Activated CD4-positive, alpha-beta T cell treated with anti-CD3 and anti-CD28 coated beads for 36 hours (primary cell): ENCODE measurements at regions not wholly inside any gene's neighbourhood (a gene's known extent, or its start where the extent isn't known, plus 50 kb on each side); places are given as distances from the start of the nearest gene placed in this dataset.

Source experiments
- ATAC-seq: fragments of 200-7000 bp; cut with Tn5 transposase; one replicate; pipeline ENCODE4 v1.10.0; 2021; ENCODE audit warnings: mild to moderate bottlenecking, moderate library complexity
- CTCF ChIA-PET: fragments of 350-600 bp; sonication (Branson Sonifier 250); formaldehyde crosslinking; loops from one replicate; lab custom pipeline; 2021; ENCODE audit warnings: antibody characterized with exemption; lab: Charles Lee
- POLR2A ChIA-PET: fragments of 350-600 bp; sonication (Branson Sonifier 250); formaldehyde crosslinking; loops from one replicate; lab custom pipeline; 2021; ENCODE audit warnings: antibody characterized with exemption, inconsistent platforms; lab: Charles Lee
- DNase-seq: peaks from one replicate; pipeline ENCODE4 v3.0.0-alpha.2; 2020
- H3K27ac Mint-ChIP-seq: one replicate; pipeline ENCODE4 v1.8.0; 2021; ENCODE audit warnings: mixed read lengths
- H3K27me3 Mint-ChIP-seq: one replicate; pipeline ENCODE4 v1.8.0; 2021; ENCODE audit warnings: mixed read lengths
- H3K36me3 Mint-ChIP-seq: one replicate; pipeline ENCODE4 v1.8.0; 2021; ENCODE audit warnings: low read depth, mixed read lengths
- H3K4me1 Mint-ChIP-seq: one replicate; pipeline ENCODE4 v1.8.0; 2021; ENCODE audit warnings: mixed read lengths
- H3K4me3 Mint-ChIP-seq: one replicate; pipeline ENCODE4 v1.8.0; 2021; ENCODE audit warnings: mild to moderate bottlenecking, moderate library complexity, mixed read lengths
- H3K9me3 Mint-ChIP-seq: one replicate; pipeline ENCODE4 v1.8.0; 2021; ENCODE audit warnings: low read depth, mixed read lengths
- intact Hi-C, 2 experiments: fragments of 100-400 bp; cut with DNase I in 1 of 2; cut with micrococcal nuclease in 1 of 2; formaldehyde crosslinking; loops; one replicate each; pipeline versions ENCODE4 v1.14.2 to v1.15.1; 2022 to 2024; cut with DNase I, micrococcal nuclease

- POLR2A ChIA-PET: no interaction called here
- H3K36me3 Mint-ChIP-seq: no peaks in the 10 kb centered on the region
- H3K4me1 Mint-ChIP-seq: no peaks in the 10 kb centered on the region
- CTCF ChIA-PET: no interaction called here
- no peak for DNase-seq
- H3K27me3 Mint-ChIP-seq: no peaks in the 10 kb centered on the region
- H3K9me3 Mint-ChIP-seq: no peaks in the 10 kb centered on the region
- intact Hi-C loops: no loop called here
- no peak for ATAC-seq
- no peak overlapping the region for H3K27ac Mint-ChIP-seq
- H3K4me3 Mint-ChIP-seq: no peak overlapping the region
These were observed 1412.0 kb upstream of the ZEB2 start for GRCh38 chr2:145931781-145932395.

GRCh38 chr2:145930318-145930717, 1410.4 kb upstream of the ZEB2 start:
- CTCF ChIA-PET: no interaction called here
- intact Hi-C loops: no loop called here
- H3K36me3 Mint-ChIP-seq: no peaks in the 10 kb centered on the region
- H3K4me1 Mint-ChIP-seq: no peaks in the 10 kb centered on the region
- POLR2A ChIA-PET: no interaction called here
- H3K9me3 Mint-ChIP-seq: no peaks in the 10 kb centered on the region
- DNase-seq (no peak), ATAC-seq (no peak)
- no peak overlapping the region for H3K4me3 Mint-ChIP-seq
- H3K27me3 Mint-ChIP-seq: no peaks in the 10 kb centered on the region
- no peak overlapping the region for H3K27ac Mint-ChIP-seq

GRCh38 chr2:145927131-145927950, 1407.4 kb upstream of the ZEB2 start:
- ATAC-seq (no peak), DNase-seq (no peak)
- Mint-ChIP-seq H3K9me3 (no peaks in the 10 kb centered on the region), H3K27me3 (no peaks in the 10 kb centered on the region), H3K27ac (no peak overlapping the region), H3K4me3 (no peak overlapping the region), H3K36me3 (no peaks in the 10 kb centered on the region), H3K4me1 (no peaks in the 10 kb centered on the region)
- ChIA-PET CTCF (no interaction called here), POLR2A (no interaction called here)
- intact Hi-C loops: no loop called here

- ChIA-PET POLR2A (no interaction called here), CTCF (interaction anchor here (0.6 kb wide), 1 partner anchor 547 kb away, joined by 3 read pairs; no protein-coding TSS in a partner anchor)
- Mint-ChIP-seq H3K36me3 (no peaks in the 10 kb centered on the region), H3K4me3 (no peak overlapping the region), H3K4me1 (no peaks in the 10 kb centered on the region), H3K27me3 (no peaks in the 10 kb centered on the region), H3K9me3 (no peaks in the 10 kb centered on the region), H3K27ac (no peak overlapping the region)
- ATAC-seq (no peak), DNase-seq (no peak)
- intact Hi-C loops: no loop called here
These were observed 1405.7 kb upstream of the ZEB2 start for GRCh38 chr2:145925591-145925990.

- ATAC-seq: no peak
- DNase-seq: no peak
- no peaks in the 10 kb centered on the region for H3K9me3 Mint-ChIP-seq
- H3K4me1 Mint-ChIP-seq: no peaks in the 10 kb centered on the region
- H3K27ac Mint-ChIP-seq: no peak overlapping the region
- H3K27me3 Mint-ChIP-seq: no peaks in the 10 kb centered on the region
- CTCF ChIA-PET: no interaction called here
- H3K4me3 Mint-ChIP-seq: no peak overlapping the region
- H3K36me3 Mint-ChIP-seq: no peaks in the 10 kb centered on the region
- intact Hi-C loops: no loop called here
- POLR2A ChIA-PET: no interaction called here
These were observed 1399.6 kb upstream of the ZEB2 start for GRCh38 chr2:145919477-145919876.

- Mint-ChIP-seq H3K4me3 (no peak overlapping the region), H3K27ac (no peak overlapping the region), H3K36me3 (no peaks in the 10 kb centered on the region), H3K9me3 (no peaks in the 10 kb centered on the region), H3K27me3 (no peaks in the 10 kb centered on the region), H3K4me1 (no peaks in the 10 kb centered on the region)
- intact Hi-C loops: no loop called here
- POLR2A ChIA-PET: no interaction called here
- no peak for DNase-seq
- CTCF ChIA-PET: no interaction called here
- no peak for ATAC-seq
These were observed 1399.0 kb upstream of the ZEB2 start for GRCh38 chr2:145918951-145919350.

GRCh38 chr2:145916799-145917198, 1396.9 kb upstream of the ZEB2 start:
- no peak overlapping the region for H3K4me3 Mint-ChIP-seq
- no peaks in the 10 kb centered on the region for H3K4me1 Mint-ChIP-seq
- no peaks in the 10 kb centered on the region for H3K36me3 Mint-ChIP-seq
- ChIA-PET POLR2A (no interaction called here), CTCF (no interaction called here)
- intact Hi-C loops: no loop called here
- DNase-seq (no peak), ATAC-seq (no peak)
- H3K9me3 Mint-ChIP-seq: no peaks in the 10 kb centered on the region
- no peaks in the 10 kb centered on the region for H3K27me3 Mint-ChIP-seq
- no peak overlapping the region for H3K27ac Mint-ChIP-seq

GRCh38 chr2:145914716-145915115, 1394.8 kb upstream of the ZEB2 start:
- Mint-ChIP-seq H3K27ac (no peak overlapping the region), H3K27me3 (no peaks in the 10 kb centered on the region), H3K36me3 (no peaks in the 10 kb centered on the region), H3K9me3 (no peaks in the 10 kb centered on the region), H3K4me1 (no peaks in the 10 kb centered on the region), H3K4me3 (no peak overlapping the region)
- no peak for DNase-seq
- ATAC-seq: no peak
- ChIA-PET POLR2A (no interaction called here), CTCF (no interaction called here)
- intact Hi-C loops: no loop called here

GRCh38 chr2:145910416-145910815, 1390.5 kb upstream of the ZEB2 start:
- DNase-seq (no peak), ATAC-seq (no peak)
- Mint-ChIP-seq H3K36me3 (no peaks in the 10 kb centered on the region), H3K27me3 (no peaks in the 10 kb centered on the region), H3K4me3 (no peak overlapping the region), H3K9me3 (no peaks in the 10 kb centered on the region), H3K4me1 (no peaks in the 10 kb centered on the region), H3K27ac (no peak overlapping the region)
- intact Hi-C loops: no loop called here
- POLR2A ChIA-PET: no interaction called here
- CTCF ChIA-PET: no interaction called here

GRCh38 chr2:145909766-145910165, 1389.8 kb upstream of the ZEB2 start:
- intact Hi-C loops: no loop called here
- Mint-ChIP-seq H3K4me3 (no peak overlapping the region), H3K27me3 (no peaks in the 10 kb centered on the region), H3K27ac (no peak overlapping the region), H3K36me3 (no peaks in the 10 kb centered on the region), H3K9me3 (no peaks in the 10 kb centered on the region), H3K4me1 (no peaks in the 10 kb centered on the region)
- ATAC-seq (no peak), DNase-seq (no peak)
- POLR2A ChIA-PET: no interaction called here
- CTCF ChIA-PET: no interaction called here

- ChIA-PET POLR2A (no interaction called here), CTCF (no interaction called here)
- ATAC-seq: no peak
- Mint-ChIP-seq H3K27me3 (no peaks in the 10 kb centered on the region), H3K9me3 (no peaks in the 10 kb centered on the region), H3K4me3 (no peak overlapping the region), H3K36me3 (no peaks in the 10 kb centered on the region), H3K27ac (no peak overlapping the region), H3K4me1 (no peaks in the 10 kb centered on the region)
- intact Hi-C loops: no loop called here
- no peak for DNase-seq
These were observed 1389.3 kb upstream of the ZEB2 start for GRCh38 chr2:145909175-145909755.

- no peaks in the 10 kb centered on the region for H3K36me3 Mint-ChIP-seq
- H3K27me3 Mint-ChIP-seq: no peaks in the 10 kb centered on the region
- no peak for ATAC-seq
- no peak overlapping the region for H3K27ac Mint-ChIP-seq
- ChIA-PET POLR2A (no interaction called here), CTCF (no interaction called here)
- intact Hi-C loops: no loop called here
- no peaks in the 10 kb centered on the region for H3K9me3 Mint-ChIP-seq
- no peaks in the 10 kb centered on the region for H3K4me1 Mint-ChIP-seq
- no peak overlapping the region for H3K4me3 Mint-ChIP-seq
- DNase-seq: no peak
These were observed 1386.4 kb upstream of the ZEB2 start for GRCh38 chr2:145906354-145906753.
